RWPE2 (cell line): ENCODE measurements at regions not wholly inside any gene's neighbourhood (a gene's known extent, or its start where the extent isn't known, plus 50 kb on each side); places are given as distances from the start of the nearest gene placed in this dataset.

Experiments used
- ATAC-seq: fragments of 200-7000 bp; cut with Tn5 transposase; 3 replicates; pipeline ENCODE4 v1.9.1; 2021; ENCODE audit warnings: low read depth
- DNase-seq: peaks from one replicate; pipeline ENCODE4 v3.0.0-alpha.2; 2020; ENCODE audit warnings: low spot score
- H3K27ac ChIP-seq: fragments of 450-650 bp; 2 replicates; pipeline ENCODE4 v1.5.1; 2017; ENCODE audit warnings: mild to moderate bottlenecking; ENCODE audit not compliant: poor library complexity, severe bottlenecking
- H3K27me3 ChIP-seq: fragments of 250-450 bp; sonication (Bioruptor Pico); 2 replicates; pipeline ENCODE4 v1.5.1; 2021; ENCODE audit warnings: mild to moderate bottlenecking, moderate library complexity; ENCODE audit not compliant: insufficient read depth, poor library complexity, severe bottlenecking
- H3K36me3 ChIP-seq: fragments of 250-450 bp; sonication (Bioruptor Pico); 2 replicates; pipeline ENCODE4 v1.5.1; 2020; ENCODE audit warnings: low read depth, mild to moderate bottlenecking, moderate library complexity
- H3K4me1 ChIP-seq: fragments of 250-450 bp; sonication (Bioruptor Pico); 2 replicates; pipeline ENCODE4 v1.5.1; 2021; ENCODE audit warnings: mild to moderate bottlenecking, moderate library complexity; ENCODE audit not compliant: insufficient read depth, poor library complexity, severe bottlenecking
- H3K4me3 ChIP-seq: fragments of 250-450 bp; sonication (Bioruptor Pico); 2 replicates; pipeline ENCODE4 v1.5.1; 2021; ENCODE audit warnings: mild to moderate bottlenecking, moderate library complexity; ENCODE audit not compliant: severe bottlenecking
- H3K9me3 ChIP-seq: fragments of 250-450 bp; sonication (Bioruptor Pico); 2 replicates; pipeline ENCODE4 v1.5.1; 2021; ENCODE audit warnings: mild to moderate bottlenecking, moderate library complexity; ENCODE audit not compliant: severe bottlenecking
- CTCF ChIP-seq: fragments of 450-650 bp; IDR thresholded peaks from one replicate; pipeline ENCODE4 v1.5.1; 2017; ENCODE audit warnings: mild to moderate bottlenecking, moderate library complexity; ENCODE audit not compliant: poor library complexity, severe bottlenecking

GRCh38 chr2:217086718-217087117 is 226.9 kb upstream of the TNP1 start:
- no peaks in the 10 kb centered on the region for H3K27me3 ChIP-seq
- TF ChIP-seq CTCF, result no peak
- H3K4me3 ChIP-seq, result no peak overlapping the region
- DNase-seq (no peak), ATAC-seq (no peak)
- H3K36me3 ChIP-seq, result no peaks in the 10 kb centered on the region
- H3K4me1 ChIP-seq, result no peaks in the 10 kb centered on the region
- H3K27ac ChIP-seq, result no peak overlapping the region
- H3K9me3 ChIP-seq, result no peaks in the 10 kb centered on the region

- Histone ChIP-seq H3K4me1 (no peaks in the 10 kb centered on the region), H3K9me3 (no peaks in the 10 kb centered on the region), H3K4me3 (no peak overlapping the region), H3K27me3 (no peaks in the 10 kb centered on the region), H3K36me3 (no peaks in the 10 kb centered on the region), H3K27ac (no peak overlapping the region)
- ATAC-seq, result no peak
- TF ChIP-seq CTCF, result no peak
- DNase-seq, result no peak
Observed at GRCh38 chr2:217086038-217086522, 226.2 kb upstream of the TNP1 start.

- Histone ChIP-seq H3K27ac (no peak overlapping the region), H3K9me3 (no peaks in the 10 kb centered on the region), H3K4me3 (no peak overlapping the region), H3K4me1 (no peaks in the 10 kb centered on the region), H3K27me3 (no peaks in the 10 kb centered on the region), H3K36me3 (no peaks in the 10 kb centered on the region)
- ATAC-seq, result no peak
- TF ChIP-seq CTCF, result no peak
- DNase-seq, result no peak
Observed at GRCh38 chr2:217085543-217085942, 225.7 kb upstream of the TNP1 start.

GRCh38 chr2:217081799-217082198 is 221.9 kb upstream of the TNP1 start:
- H3K27ac ChIP-seq, result no peak overlapping the region
- no peaks in the 10 kb centered on the region for H3K36me3 ChIP-seq
- no peaks in the 10 kb centered on the region for H3K27me3 ChIP-seq
- H3K4me3 ChIP-seq, result no peak overlapping the region
- ATAC-seq (no peak), DNase-seq (no peak)
- no peaks in the 10 kb centered on the region for H3K9me3 ChIP-seq
- no peak for TF ChIP-seq CTCF
- no peaks in the 10 kb centered on the region for H3K4me1 ChIP-seq

GRCh38 chr2:217079165-217079564 is 219.3 kb upstream of the TNP1 start:
- TF ChIP-seq CTCF, result no peak
- Histone ChIP-seq H3K9me3 (no peaks in the 10 kb centered on the region), H3K27ac (no peak overlapping the region), H3K4me1 (no peaks in the 10 kb centered on the region), H3K27me3 (no peaks in the 10 kb centered on the region), H3K4me3 (no peak overlapping the region), H3K36me3 (no peaks in the 10 kb centered on the region)
- DNase-seq (no peak), ATAC-seq (no peak)
